A673 (cell line): ENCODE measurements at regions not wholly inside any gene's neighbourhood (a gene's known extent, or its start where the extent isn't known, plus 50 kb on each side); places are given as distances from the start of the nearest gene placed in this dataset.

Experiments used
- EZH2 ChIP-seq: fragments of 200-600 bp; sonication (generic); IDR thresholded peaks from 2 replicates; pipeline ENCODE4 v1.6.1; 2017; ENCODE audit warnings: borderline replicate concordance, low read depth, mild to moderate bottlenecking, mixed read lengths, antibody characterized with exemption, low read length; ENCODE audit not compliant: poor library complexity, severe bottlenecking
- TF ChIP-seq, protein P1 (sequence below): fragments of 300-800, 200-600 bp; sonication (generic); conservative IDR thresholded peaks from 2 replicates; pipeline ENCODE4 v1.5.1; 2017; ENCODE audit warnings: low read depth, mild to moderate bottlenecking, antibody characterized with exemption, low read length, moderate library complexity, mixed read lengths

DNA sequence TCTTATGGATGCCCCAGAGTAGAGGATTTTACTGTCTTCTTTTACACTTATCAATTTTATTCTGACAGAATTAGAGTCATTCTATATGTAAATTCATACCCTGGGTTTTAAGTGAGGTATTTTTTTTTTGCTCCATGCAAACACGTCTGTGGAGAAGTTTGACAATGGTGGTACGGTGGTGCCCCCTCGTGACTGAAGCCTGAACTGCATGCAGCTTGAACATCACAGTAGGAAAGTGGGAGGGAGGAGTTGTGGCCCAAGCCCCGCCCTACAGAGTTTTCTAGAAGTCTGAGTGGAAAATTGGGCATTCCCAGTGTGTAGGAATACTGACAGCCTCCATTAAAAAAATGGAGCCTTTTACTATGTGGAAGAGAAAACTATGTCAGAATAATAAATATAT is 73.3 kb upstream of the RAB40AL start:
- TF ChIP-seq, protein P1, sequence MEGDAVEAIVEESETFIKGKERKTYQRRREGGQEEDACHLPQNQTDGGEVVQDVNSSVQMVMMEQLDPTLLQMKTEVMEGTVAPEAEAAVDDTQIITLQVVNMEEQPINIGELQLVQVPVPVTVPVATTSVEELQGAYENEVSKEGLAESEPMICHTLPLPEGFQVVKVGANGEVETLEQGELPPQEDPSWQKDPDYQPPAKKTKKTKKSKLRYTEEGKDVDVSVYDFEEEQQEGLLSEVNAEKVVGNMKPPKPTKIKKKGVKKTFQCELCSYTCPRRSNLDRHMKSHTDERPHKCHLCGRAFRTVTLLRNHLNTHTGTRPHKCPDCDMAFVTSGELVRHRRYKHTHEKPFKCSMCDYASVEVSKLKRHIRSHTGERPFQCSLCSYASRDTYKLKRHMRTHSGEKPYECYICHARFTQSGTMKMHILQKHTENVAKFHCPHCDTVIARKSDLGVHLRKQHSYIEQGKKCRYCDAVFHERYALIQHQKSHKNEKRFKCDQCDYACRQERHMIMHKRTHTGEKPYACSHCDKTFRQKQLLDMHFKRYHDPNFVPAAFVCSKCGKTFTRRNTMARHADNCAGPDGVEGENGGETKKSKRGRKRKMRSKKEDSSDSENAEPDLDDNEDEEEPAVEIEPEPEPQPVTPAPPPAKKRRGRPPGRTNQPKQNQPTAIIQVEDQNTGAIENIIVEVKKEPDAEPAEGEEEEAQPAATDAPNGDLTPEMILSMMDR = peak; percentile 95
- TF ChIP-seq EZH2 = no peak
